Activated T-helper 17 cell treated with anti-CD3 and anti-CD28 coated beads, Interleukin-2, amount 50 U/mL, for 72 hours (primary cell): ENCODE measurements at regions not wholly inside any gene's neighbourhood (a gene's known extent, or its start where the extent isn't known, plus 50 kb on each side); places are given as distances from the start of the nearest gene placed in this dataset.
A peak's percentile ranks its signal among the peaks of the same experiment; 100 is the strongest.

Experiments used
- ATAC-seq: fragments of 150-1000 bp; cut with Tn5 transposase; replicated peaks from 2 replicates; pipeline ENCODE4 v1.10.0; 2021; ENCODE audit warnings: mild to moderate bottlenecking, moderate library complexity
- H3K27ac Mint-ChIP-seq: one replicate; pipeline ENCODE4 v1.8.0; 2022; ENCODE audit warnings: mixed read lengths
- H3K27me3 Mint-ChIP-seq: one replicate; pipeline ENCODE4 v1.8.0; 2022; ENCODE audit warnings: mixed read lengths
- H3K36me3 Mint-ChIP-seq: one replicate; pipeline ENCODE4 v1.8.0; 2022; ENCODE audit warnings: low read depth, mild to moderate bottlenecking, mixed read lengths
- H3K4me1 Mint-ChIP-seq: one replicate; pipeline ENCODE4 v1.8.0; 2022; ENCODE audit warnings: mixed read lengths
- H3K4me3 Mint-ChIP-seq: one replicate; pipeline ENCODE4 v1.8.0; 2022; ENCODE audit warnings: mild to moderate bottlenecking, mixed read lengths
- H3K9me3 Mint-ChIP-seq: one replicate; pipeline ENCODE4 v1.8.0; 2022; ENCODE audit warnings: mixed read lengths

GRCh38 chr16:62678796-62679195 is 642.6 kb upstream of the CDH8 start:
- no peak for ATAC-seq
- no peaks in the 10 kb centered on the region for H3K27me3 Mint-ChIP-seq
- H3K9me3 Mint-ChIP-seq, result peaks cover 26% of the 10 kb centered on the region
- H3K4me1 Mint-ChIP-seq, result no peaks in the 10 kb centered on the region
- no peaks in the 10 kb centered on the region for H3K36me3 Mint-ChIP-seq
- H3K27ac Mint-ChIP-seq, result no peak overlapping the region
- H3K4me3 Mint-ChIP-seq, result no peak overlapping the region

GRCh38 chr16:62676306-62676705 is 640.1 kb upstream of the CDH8 start:
- peaks cover 26% of the 10 kb centered on the region for H3K9me3 Mint-ChIP-seq
- H3K4me3 Mint-ChIP-seq, result no peak overlapping the region
- H3K27ac Mint-ChIP-seq, result no peak overlapping the region
- no peak for ATAC-seq
- no peaks in the 10 kb centered on the region for H3K4me1 Mint-ChIP-seq
- no peaks in the 10 kb centered on the region for H3K27me3 Mint-ChIP-seq
- H3K36me3 Mint-ChIP-seq, result no peaks in the 10 kb centered on the region

- Mint-ChIP-seq H3K9me3 (peaks cover 13% of the 10 kb centered on the region), H3K4me1 (no peaks in the 10 kb centered on the region), H3K27ac (no peak overlapping the region), H3K27me3 (no peaks in the 10 kb centered on the region), H3K36me3 (no peaks in the 10 kb centered on the region), H3K4me3 (no peak overlapping the region)
- no peak for ATAC-seq
These were observed 629.0 kb upstream of the CDH8 start for GRCh38 chr16:62665269-62665668.

GRCh38 chr16:62664566-62664965 is 628.3 kb upstream of the CDH8 start:
- no peak overlapping the region for H3K4me3 Mint-ChIP-seq
- no peaks in the 10 kb centered on the region for H3K36me3 Mint-ChIP-seq
- H3K27ac Mint-ChIP-seq, result no peak overlapping the region
- H3K4me1 Mint-ChIP-seq, result no peaks in the 10 kb centered on the region
- H3K27me3 Mint-ChIP-seq, result no peaks in the 10 kb centered on the region
- H3K9me3 Mint-ChIP-seq, result peaks cover 6% of the 10 kb centered on the region
- ATAC-seq, result no peak

- no peak for ATAC-seq
- H3K36me3 Mint-ChIP-seq, result no peaks in the 10 kb centered on the region
- H3K9me3 Mint-ChIP-seq, result peaks cover 3% of the 10 kb centered on the region
- no peaks in the 10 kb centered on the region for H3K4me1 Mint-ChIP-seq
- H3K4me3 Mint-ChIP-seq, result no peak overlapping the region
- H3K27ac Mint-ChIP-seq, result no peak overlapping the region
- no peaks in the 10 kb centered on the region for H3K27me3 Mint-ChIP-seq
These were observed 625.2 kb upstream of the CDH8 start for GRCh38 chr16:62661435-62661834.

- Mint-ChIP-seq H3K4me3 (no peak overlapping the region), H3K36me3 (no peaks in the 10 kb centered on the region), H3K4me1 (no peaks in the 10 kb centered on the region), H3K27ac (no peak overlapping the region), H3K27me3 (no peaks in the 10 kb centered on the region), H3K9me3 (peaks cover 3% of the 10 kb centered on the region)
- ATAC-seq, result no peak
These were observed 620.9 kb upstream of the CDH8 start for GRCh38 chr16:62657116-62657515.

GRCh38 chr16:62652441-62653120 is 616.3 kb upstream of the CDH8 start:
- H3K9me3 Mint-ChIP-seq, result peaks cover 16% of the 10 kb centered on the region
- H3K4me3 Mint-ChIP-seq, result no peak overlapping the region
- H3K27me3 Mint-ChIP-seq, result no peaks in the 10 kb centered on the region
- no peak for ATAC-seq
- no peaks in the 10 kb centered on the region for H3K36me3 Mint-ChIP-seq
- H3K4me1 Mint-ChIP-seq, result no peaks in the 10 kb centered on the region
- no peak overlapping the region for H3K27ac Mint-ChIP-seq

- Mint-ChIP-seq H3K4me3 (no peak overlapping the region), H3K4me1 (no peaks in the 10 kb centered on the region), H3K27ac (no peak overlapping the region), H3K36me3 (no peaks in the 10 kb centered on the region), H3K27me3 (no peaks in the 10 kb centered on the region), H3K9me3 (peaks cover 25% of the 10 kb centered on the region)
- ATAC-seq, result no peak
These were observed 612.0 kb upstream of the CDH8 start for GRCh38 chr16:62648256-62648655.

GRCh38 chr16:62644030-62644812 is 608.0 kb upstream of the CDH8 start:
- H3K9me3 Mint-ChIP-seq, result peaks cover 34% of the 10 kb centered on the region
- H3K27me3 Mint-ChIP-seq, result no peaks in the 10 kb centered on the region
- no peak overlapping the region for H3K27ac Mint-ChIP-seq
- no peak for ATAC-seq
- H3K36me3 Mint-ChIP-seq, result no peaks in the 10 kb centered on the region
- no peaks in the 10 kb centered on the region for H3K4me1 Mint-ChIP-seq
- no peak overlapping the region for H3K4me3 Mint-ChIP-seq

- Mint-ChIP-seq H3K27ac (no peak overlapping the region), H3K4me1 (no peaks in the 10 kb centered on the region), H3K36me3 (no peaks in the 10 kb centered on the region), H3K9me3 (peaks cover 29% of the 10 kb centered on the region), H3K4me3 (no peak overlapping the region), H3K27me3 (no peaks in the 10 kb centered on the region)
- ATAC-seq, result no peak
These were observed 606.4 kb upstream of the CDH8 start for GRCh38 chr16:62642677-62643076.

GRCh38 chr16:62639890-62640289 is 603.7 kb upstream of the CDH8 start:
- Mint-ChIP-seq H3K4me1 (no peaks in the 10 kb centered on the region), H3K27me3 (no peaks in the 10 kb centered on the region), H3K9me3 (peaks cover 22% of the 10 kb centered on the region), H3K27ac (no peak overlapping the region), H3K4me3 (no peak overlapping the region), H3K36me3 (no peaks in the 10 kb centered on the region)
- ATAC-seq, result no peak

GRCh38 chr16:62638964-62639870 is 603.0 kb upstream of the CDH8 start:
- Mint-ChIP-seq H3K9me3 (peaks cover 22% of the 10 kb centered on the region), H3K4me3 (no peak overlapping the region), H3K27ac (no peak overlapping the region), H3K36me3 (no peaks in the 10 kb centered on the region), H3K4me1 (no peaks in the 10 kb centered on the region), H3K27me3 (no peaks in the 10 kb centered on the region)
- ATAC-seq, result peak; percentile 40

- Mint-ChIP-seq H3K4me3 (no peak overlapping the region), H3K36me3 (no peaks in the 10 kb centered on the region), H3K4me1 (no peaks in the 10 kb centered on the region), H3K27ac (no peak overlapping the region), H3K9me3 (peaks cover 24% of the 10 kb centered on the region), H3K27me3 (no peaks in the 10 kb centered on the region)
- ATAC-seq, result no peak
These were observed 602.2 kb upstream of the CDH8 start for GRCh38 chr16:62638324-62638911.

GRCh38 chr16:62625326-62625725 is 589.1 kb upstream of the CDH8 start:
- no peak overlapping the region for H3K27ac Mint-ChIP-seq
- no peaks in the 10 kb centered on the region for H3K36me3 Mint-ChIP-seq
- no peaks in the 10 kb centered on the region for H3K4me1 Mint-ChIP-seq
- H3K4me3 Mint-ChIP-seq, result no peak overlapping the region
- H3K27me3 Mint-ChIP-seq, result no peaks in the 10 kb centered on the region
- ATAC-seq, result no peak
- peaks cover 9% of the 10 kb centered on the region for H3K9me3 Mint-ChIP-seq
